ENCODE measurements at regions not wholly inside any gene's neighbourhood (a gene's known extent, or its start where the extent isn't known, plus 50 kb on each side); places are given as distances from the start of the nearest gene placed in this dataset.

DNA sequence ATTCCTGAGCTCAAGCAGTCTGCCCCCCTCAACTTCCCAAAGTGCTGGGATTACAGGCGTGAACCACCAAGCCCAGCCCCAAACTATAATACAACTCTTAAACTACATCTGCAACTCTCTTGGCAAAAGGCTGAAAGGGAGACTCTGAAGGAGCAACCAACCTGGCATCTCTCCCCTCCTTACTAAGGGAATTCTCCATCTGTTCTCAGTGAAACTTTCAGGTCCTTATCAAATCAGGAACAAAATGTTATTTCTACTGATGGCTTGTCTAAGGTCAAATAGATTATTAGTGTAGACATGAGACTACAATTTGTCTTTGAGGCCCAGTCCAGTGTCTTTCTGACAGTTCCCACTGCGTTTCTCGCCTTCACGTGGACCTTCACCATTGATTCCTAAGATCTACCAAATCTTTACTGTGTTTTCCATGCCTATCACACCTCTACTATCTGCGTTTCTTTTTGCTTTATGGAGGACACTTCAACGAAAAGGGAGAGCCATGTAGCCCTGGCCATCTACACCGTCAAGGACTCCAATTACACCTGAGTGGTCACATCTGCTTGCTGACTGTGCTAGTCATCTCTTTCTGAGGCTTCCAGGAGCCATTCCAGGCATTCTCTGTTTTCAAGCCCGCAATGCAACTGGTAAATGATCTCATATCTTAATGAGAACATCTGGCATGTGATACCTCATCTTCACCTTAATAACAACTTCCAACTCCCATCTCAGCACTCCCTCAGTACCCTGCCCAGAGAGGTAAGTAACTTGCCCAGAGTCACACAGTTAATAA lies 405.7 kb upstream of the CITED2 start:
- TF ChIP-seq, protein P1, sequence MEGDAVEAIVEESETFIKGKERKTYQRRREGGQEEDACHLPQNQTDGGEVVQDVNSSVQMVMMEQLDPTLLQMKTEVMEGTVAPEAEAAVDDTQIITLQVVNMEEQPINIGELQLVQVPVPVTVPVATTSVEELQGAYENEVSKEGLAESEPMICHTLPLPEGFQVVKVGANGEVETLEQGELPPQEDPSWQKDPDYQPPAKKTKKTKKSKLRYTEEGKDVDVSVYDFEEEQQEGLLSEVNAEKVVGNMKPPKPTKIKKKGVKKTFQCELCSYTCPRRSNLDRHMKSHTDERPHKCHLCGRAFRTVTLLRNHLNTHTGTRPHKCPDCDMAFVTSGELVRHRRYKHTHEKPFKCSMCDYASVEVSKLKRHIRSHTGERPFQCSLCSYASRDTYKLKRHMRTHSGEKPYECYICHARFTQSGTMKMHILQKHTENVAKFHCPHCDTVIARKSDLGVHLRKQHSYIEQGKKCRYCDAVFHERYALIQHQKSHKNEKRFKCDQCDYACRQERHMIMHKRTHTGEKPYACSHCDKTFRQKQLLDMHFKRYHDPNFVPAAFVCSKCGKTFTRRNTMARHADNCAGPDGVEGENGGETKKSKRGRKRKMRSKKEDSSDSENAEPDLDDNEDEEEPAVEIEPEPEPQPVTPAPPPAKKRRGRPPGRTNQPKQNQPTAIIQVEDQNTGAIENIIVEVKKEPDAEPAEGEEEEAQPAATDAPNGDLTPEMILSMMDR (IDR thresholded peaks at IDR 0.05) = no peak
- no peak for TF ChIP-seq ZFX (IDR thresholded peaks at IDR 0.05; ENCODE audit: borderline replicate concordance)
